GM20000 (cell line): ENCODE measurements at regions not wholly inside any gene's neighbourhood (a gene's known extent, or its start where the extent isn't known, plus 50 kb on each side); places are given as distances from the start of the nearest gene placed in this dataset.

Experiments used
- DNase-seq: peaks from one replicate; pipeline ENCODE4 v3.0.0; 2012; ENCODE audit warnings: low spot score
- TF ChIP-seq, protein P1 (sequence below): IDR thresholded peaks from 2 replicates; pipeline ENCODE4 v1.5.1; 2012; ENCODE audit warnings: mild to moderate bottlenecking, control low read depth; ENCODE audit errors: extremely low read depth, missing control alignments

DNA sequence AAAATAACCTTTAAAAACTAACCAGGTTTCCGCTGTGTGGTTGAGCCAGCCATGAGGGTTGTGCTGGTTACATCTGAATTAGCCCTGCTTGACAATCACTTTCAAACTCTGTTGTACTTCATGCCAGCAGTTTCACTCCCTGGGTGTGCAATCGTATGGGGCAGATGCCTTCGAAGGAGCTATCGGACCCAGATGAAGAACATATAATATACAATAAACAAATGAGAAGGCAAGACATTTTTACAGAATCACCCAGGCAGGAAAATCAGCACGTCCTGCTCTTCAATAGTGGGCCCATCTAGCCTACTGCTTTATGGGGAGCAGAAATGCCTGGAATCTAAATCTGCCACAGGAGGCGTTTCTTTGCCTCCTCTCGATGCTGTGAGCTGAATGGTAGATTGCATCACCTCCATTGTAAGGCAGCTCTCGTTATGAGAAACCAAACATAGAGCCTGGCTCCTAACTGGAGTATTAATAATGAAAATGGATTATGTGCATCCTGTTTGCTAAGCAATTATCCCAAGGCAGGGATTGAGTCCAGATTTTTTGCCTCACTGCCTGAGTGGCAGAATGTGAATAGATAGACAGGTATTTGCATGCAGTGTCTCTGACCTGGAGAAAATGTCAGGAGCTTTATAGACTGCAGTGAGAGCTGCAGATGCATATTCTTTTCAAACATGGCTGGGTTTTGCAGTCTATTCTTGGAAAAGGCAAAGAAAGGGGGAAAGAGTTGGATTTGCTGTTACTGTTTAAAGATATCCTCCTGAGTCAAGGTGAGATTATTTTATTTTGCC, 143.3 kb upstream of the SMARCA2 start:
- TF ChIP-seq, protein P1, sequence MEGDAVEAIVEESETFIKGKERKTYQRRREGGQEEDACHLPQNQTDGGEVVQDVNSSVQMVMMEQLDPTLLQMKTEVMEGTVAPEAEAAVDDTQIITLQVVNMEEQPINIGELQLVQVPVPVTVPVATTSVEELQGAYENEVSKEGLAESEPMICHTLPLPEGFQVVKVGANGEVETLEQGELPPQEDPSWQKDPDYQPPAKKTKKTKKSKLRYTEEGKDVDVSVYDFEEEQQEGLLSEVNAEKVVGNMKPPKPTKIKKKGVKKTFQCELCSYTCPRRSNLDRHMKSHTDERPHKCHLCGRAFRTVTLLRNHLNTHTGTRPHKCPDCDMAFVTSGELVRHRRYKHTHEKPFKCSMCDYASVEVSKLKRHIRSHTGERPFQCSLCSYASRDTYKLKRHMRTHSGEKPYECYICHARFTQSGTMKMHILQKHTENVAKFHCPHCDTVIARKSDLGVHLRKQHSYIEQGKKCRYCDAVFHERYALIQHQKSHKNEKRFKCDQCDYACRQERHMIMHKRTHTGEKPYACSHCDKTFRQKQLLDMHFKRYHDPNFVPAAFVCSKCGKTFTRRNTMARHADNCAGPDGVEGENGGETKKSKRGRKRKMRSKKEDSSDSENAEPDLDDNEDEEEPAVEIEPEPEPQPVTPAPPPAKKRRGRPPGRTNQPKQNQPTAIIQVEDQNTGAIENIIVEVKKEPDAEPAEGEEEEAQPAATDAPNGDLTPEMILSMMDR: no peak
- no peak for DNase-seq

DNA sequence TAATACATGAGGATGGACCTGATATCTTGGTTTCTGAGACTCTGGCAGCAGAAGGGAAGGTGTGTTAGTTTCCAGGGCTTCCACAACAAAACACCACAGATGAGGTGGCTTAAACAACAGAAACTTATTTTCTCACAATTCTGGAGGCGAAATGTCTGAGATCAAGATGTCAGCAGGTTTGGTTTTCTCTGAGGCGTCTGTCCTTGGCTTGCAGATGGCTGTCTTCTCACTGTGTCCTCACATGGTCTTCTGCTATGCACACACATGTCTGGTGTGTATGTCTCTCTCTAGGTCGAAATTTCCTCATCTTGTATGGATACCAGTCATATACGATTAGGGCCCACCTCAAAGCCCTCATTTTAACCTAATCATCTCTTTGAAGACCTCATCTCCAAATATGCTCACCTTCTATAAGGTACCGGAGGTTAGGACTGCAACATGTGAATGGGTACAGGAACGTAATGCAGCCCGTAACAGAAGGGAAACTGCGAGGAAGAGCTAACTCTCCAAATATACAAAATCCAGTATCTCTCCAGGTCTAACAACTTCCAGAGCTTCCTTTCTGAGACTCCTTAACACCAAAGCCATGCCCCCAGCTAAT, 139.8 kb upstream of the SMARCA2 start:
- TF ChIP-seq, protein P1: no peak
- no peak for DNase-seq

DNA sequence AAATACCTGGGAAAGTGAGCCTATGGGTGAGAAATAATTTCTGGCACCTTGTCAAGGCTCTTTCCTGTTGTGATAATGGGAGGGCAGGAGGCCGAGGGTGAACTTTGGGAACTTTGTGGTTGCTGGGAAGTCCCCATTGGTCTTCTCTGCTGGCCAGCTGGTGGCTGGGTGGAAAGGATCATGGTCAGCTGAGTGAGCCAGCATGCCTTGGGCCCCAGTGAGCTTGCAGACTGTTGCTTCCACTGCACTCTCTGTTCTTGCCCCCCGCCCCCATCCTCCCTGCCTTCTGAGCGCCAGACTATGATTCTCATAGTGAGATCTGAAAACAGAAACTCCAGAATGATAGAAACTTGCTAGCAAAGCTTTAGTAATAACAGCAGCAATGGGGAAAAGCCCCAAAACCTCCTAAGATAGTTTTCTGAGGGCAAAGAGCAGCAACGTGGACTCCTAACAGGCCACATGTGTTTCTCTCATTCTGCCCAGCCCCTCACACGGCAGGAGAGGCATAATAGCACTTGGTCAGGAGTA, 139.2 kb upstream of the SMARCA2 start:
- TF ChIP-seq, protein P1: no peak
- peak; percentile 73 for DNase-seq

DNA sequence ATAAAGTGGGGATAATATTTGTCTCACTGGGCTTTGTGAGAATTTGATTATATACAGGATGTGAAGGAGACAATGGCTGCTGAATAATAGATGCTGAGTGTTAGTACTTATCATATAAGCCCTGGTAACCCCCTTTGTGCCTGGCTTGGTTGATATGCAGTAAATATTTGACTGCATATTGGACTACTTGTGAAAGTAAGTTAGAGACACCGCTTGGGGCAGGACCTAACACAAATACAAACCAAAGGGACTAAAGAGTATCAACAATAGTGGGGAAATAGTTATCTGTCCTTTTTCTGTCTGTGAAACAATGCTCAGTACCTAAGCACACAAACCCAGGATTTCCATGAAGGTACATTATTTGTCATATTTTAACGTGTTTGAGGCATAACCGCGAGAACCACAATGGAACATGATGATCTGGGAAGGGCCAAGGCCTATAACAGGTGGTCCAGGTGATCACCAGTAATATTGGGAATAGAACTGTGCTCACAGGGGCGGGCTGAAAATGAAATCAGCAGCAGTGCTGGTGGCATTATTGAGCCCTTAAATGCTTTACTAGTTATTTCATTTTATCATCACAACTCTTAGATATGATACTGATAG, 138.2 kb upstream of the SMARCA2 start:
- TF ChIP-seq, protein P1: no peak
- no peak for DNase-seq

DNA sequence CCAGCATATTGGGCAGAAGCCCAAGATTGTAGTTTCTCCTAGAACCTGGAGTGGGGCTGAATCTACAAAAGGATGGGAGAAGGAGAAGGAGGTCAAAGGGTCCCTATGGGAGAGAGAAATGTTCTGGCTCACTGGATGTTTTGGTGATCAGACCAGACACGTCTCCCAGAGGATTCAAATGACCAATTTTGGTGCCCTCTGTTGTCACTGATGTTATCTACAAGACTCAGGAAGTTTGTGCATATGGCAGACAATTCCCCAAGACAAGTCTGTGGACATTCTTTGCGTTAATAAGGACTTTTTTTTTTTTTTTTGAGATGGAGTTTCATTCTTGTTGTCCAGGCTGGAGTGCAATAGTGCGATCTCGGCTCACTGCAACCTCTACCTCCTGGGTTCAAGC, 137.2 kb upstream of the SMARCA2 start:
- TF ChIP-seq, protein P1: no peak
- DNase-seq: no peak

DNA sequence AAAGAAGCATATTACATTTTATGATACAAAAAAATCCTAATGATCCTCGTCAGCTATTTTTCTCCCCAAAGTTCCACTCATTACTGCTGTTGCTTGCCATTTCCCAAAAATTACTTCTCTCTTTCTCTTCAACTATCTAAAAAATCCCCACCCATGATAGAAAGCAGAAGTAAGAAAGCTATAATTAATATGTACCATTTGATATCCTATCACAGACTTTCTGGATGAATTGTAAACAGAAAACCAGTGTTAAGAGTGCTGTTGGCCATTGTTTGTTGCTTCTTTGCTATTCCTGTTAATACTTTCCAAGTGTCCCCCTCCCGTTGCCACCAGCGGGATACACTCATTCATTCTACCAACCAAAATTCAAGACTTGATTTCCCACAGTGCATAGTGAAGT, 136.3 kb upstream of the SMARCA2 start:
- DNase-seq: no peak
- TF ChIP-seq, protein P1: no peak

DNA sequence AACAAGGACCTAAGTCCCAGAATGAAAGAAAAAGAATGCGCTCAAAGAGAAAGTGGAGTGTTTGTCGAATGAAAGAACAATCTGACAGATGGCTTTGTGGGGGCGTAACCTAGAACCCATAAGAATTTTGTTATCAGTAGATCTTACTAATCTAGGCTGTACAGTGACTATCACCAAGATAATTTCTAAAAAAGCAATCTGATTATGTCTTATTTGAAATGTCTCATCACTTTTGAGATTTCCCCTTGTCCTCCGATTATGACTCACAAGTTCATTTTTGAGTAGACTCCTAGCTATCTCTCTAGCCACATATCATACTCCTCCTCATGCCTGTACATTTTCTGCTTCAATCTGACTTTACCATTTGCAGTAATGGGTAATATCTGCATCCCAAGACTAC, 135.6 kb upstream of the SMARCA2 start:
- peak; percentile 51 for DNase-seq
- TF ChIP-seq, protein P1: no peak
